ENCODE measurements at regions not wholly inside any gene's neighbourhood (a gene's known extent, or its start where the extent isn't known, plus 50 kb on each side); places are given as distances from the start of the nearest gene placed in this dataset.

DNA sequence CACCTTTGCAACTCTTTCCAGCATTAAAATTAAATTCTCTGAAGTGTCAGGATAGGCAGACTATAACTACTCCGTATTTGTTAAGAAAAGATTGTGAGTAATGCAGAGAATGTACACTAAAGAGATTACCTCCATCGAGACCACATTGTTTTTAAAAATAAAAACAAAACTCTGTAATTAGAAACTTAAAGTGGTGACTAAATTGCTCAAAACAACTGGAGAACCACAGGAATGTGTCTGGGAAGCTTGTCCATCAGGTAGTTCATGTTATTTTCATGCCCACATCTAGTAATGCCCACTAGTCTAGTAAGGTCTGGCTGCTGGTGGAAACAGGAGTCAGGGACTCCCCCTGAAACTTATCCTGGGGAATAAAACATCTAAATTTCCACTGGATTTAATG is 103.0 kb upstream of the FOXQ1 start:
- Histone ChIP-seq H3K9me3 (replicated peaks; ENCODE audit: insufficient read depth, low read length) (no peaks in the 10 kb centered on the region), H4K20me1 (ENCODE audit: insufficient read depth, low read length) (no peaks in the 10 kb centered on the region), H3F3A (ENCODE audit: insufficient read depth, low read length) (no peaks in the 10 kb centered on the region), H3K27me3 (replicated peaks; ENCODE audit: insufficient read depth, low read length) (no peaks in the 10 kb centered on the region), H3K79me2 (ENCODE audit: low read length) (no peaks in the 10 kb centered on the region), H3K36me3 (replicated peaks; ENCODE audit: insufficient read depth, low read length) (no peaks in the 10 kb centered on the region), H3K9me2 (replicated peaks; ENCODE audit: insufficient read depth, low read length) (no peaks in the 10 kb centered on the region), H3K4me1 (ENCODE audit: low read length) (no peaks in the 10 kb centered on the region), H3K27ac (ENCODE audit: low read length) (no peak overlapping the region), H3K4me3 (ENCODE audit: low read length) (no peak overlapping the region), H3K9ac (ENCODE audit: low read length) (no peak overlapping the region), H3K4me2 (ENCODE audit: low read depth, low read length) (no peak overlapping the region), H2AFZ (ENCODE audit: low read length) (no peak overlapping the region)
- no peak for DNase-seq
- TF ChIP-seq EZH2 (optimal IDR thresholded peaks at IDR 0.05; ENCODE audit: low read depth, low read length) (no peak), EZH2phosphoT487 (IDR thresholded peaks at IDR 0.05; ENCODE audit: low read length) (no peak)
- TF ChIP-seq, protein P1, sequence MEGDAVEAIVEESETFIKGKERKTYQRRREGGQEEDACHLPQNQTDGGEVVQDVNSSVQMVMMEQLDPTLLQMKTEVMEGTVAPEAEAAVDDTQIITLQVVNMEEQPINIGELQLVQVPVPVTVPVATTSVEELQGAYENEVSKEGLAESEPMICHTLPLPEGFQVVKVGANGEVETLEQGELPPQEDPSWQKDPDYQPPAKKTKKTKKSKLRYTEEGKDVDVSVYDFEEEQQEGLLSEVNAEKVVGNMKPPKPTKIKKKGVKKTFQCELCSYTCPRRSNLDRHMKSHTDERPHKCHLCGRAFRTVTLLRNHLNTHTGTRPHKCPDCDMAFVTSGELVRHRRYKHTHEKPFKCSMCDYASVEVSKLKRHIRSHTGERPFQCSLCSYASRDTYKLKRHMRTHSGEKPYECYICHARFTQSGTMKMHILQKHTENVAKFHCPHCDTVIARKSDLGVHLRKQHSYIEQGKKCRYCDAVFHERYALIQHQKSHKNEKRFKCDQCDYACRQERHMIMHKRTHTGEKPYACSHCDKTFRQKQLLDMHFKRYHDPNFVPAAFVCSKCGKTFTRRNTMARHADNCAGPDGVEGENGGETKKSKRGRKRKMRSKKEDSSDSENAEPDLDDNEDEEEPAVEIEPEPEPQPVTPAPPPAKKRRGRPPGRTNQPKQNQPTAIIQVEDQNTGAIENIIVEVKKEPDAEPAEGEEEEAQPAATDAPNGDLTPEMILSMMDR (IDR thresholded peaks at IDR 0.05; ENCODE audit: low read length): no peak

DNA sequence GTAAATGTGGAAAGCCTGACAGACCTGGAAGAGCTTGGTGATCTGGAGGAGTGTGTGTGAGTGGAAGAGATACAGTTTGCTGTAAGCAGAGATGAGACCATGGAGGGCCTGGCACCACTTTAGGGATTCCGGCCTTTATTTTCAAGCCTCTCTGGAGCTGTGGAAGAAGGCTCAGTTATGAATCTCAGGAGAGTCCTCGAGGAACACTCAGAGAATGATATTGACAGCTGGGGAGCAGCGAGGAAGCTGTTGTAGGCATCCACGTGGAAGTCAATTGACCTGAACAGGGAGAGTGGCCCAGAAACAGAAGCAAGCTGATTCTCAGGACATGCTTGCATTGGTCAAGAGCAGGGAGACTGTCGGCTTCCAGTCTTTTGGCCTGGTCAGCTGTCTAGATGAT is 108.4 kb upstream of the FOXQ1 start:
- no peaks in the 10 kb centered on the region for H3K27me3 ChIP-seq (replicated peaks; ENCODE audit: insufficient read depth, low read length)
- no peaks in the 10 kb centered on the region for H3F3A ChIP-seq (ENCODE audit: insufficient read depth, low read length)
- H3K9me3 ChIP-seq (replicated peaks; ENCODE audit: insufficient read depth, low read length): no peaks in the 10 kb centered on the region
- H3K9ac ChIP-seq (ENCODE audit: low read length): no peak overlapping the region
- H3K4me1 ChIP-seq (ENCODE audit: low read length): no peaks in the 10 kb centered on the region
- no peak overlapping the region for H3K4me3 ChIP-seq (ENCODE audit: low read length)
- H4K20me1 ChIP-seq (ENCODE audit: insufficient read depth, low read length): no peaks in the 10 kb centered on the region
- H3K4me2 ChIP-seq (ENCODE audit: low read depth, low read length): no peak overlapping the region
- DNase-seq: no peak
- no peaks in the 10 kb centered on the region for H3K36me3 ChIP-seq (replicated peaks; ENCODE audit: insufficient read depth, low read length)
- no peaks in the 10 kb centered on the region for H3K79me2 ChIP-seq (ENCODE audit: low read length)
- H2AFZ ChIP-seq (ENCODE audit: low read length): no peak overlapping the region
- H3K9me2 ChIP-seq (replicated peaks; ENCODE audit: insufficient read depth, low read length): no peaks in the 10 kb centered on the region
- TF ChIP-seq, protein P1 (IDR thresholded peaks at IDR 0.05; ENCODE audit: low read length): no peak
- TF ChIP-seq EZH2 (optimal IDR thresholded peaks at IDR 0.05; ENCODE audit: low read depth, low read length) (no peak), EZH2phosphoT487 (IDR thresholded peaks at IDR 0.05; ENCODE audit: low read length) (no peak)
- no peak overlapping the region for H3K27ac ChIP-seq (ENCODE audit: low read length)

DNA sequence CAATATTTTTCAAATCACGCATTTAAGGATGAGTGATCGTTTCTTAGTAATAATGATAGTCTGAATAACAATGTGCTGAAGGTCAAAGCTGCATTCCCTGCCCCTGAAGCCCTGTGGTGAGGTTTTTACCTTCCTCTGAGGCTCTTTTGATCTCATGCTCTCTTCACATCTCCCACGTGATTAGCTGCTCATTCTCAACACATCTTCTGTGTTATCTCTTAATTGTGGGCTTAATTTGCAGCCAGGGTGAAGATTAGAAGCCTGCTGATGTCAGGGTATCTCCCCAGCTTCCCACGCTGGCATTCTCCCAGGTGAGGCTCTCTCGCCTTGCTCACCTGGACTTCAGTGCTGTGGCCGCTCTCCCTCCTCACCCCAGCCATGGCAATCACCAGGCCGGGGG is 109.7 kb upstream of the FOXQ1 start:
- no peaks in the 10 kb centered on the region for H3K4me1 ChIP-seq (ENCODE audit: low read length)
- H3K4me3 ChIP-seq (ENCODE audit: low read length): no peak overlapping the region
- DNase-seq: no peak
- no peaks in the 10 kb centered on the region for H3K9me2 ChIP-seq (replicated peaks; ENCODE audit: insufficient read depth, low read length)
- H3K9ac ChIP-seq (ENCODE audit: low read length): no peak overlapping the region
- no peaks in the 10 kb centered on the region for H3K27me3 ChIP-seq (replicated peaks; ENCODE audit: insufficient read depth, low read length)
- no peak overlapping the region for H3K27ac ChIP-seq (ENCODE audit: low read length)
- TF ChIP-seq EZH2 (optimal IDR thresholded peaks at IDR 0.05; ENCODE audit: low read depth, low read length): no peak
- no peak for TF ChIP-seq EZH2phosphoT487 (IDR thresholded peaks at IDR 0.05; ENCODE audit: low read length)
- TF ChIP-seq, protein P1 (IDR thresholded peaks at IDR 0.05; ENCODE audit: low read length): no peak
- H3K36me3 ChIP-seq (replicated peaks; ENCODE audit: insufficient read depth, low read length): no peaks in the 10 kb centered on the region
- H3K9me3 ChIP-seq (replicated peaks; ENCODE audit: insufficient read depth, low read length): no peaks in the 10 kb centered on the region
- no peaks in the 10 kb centered on the region for H3K79me2 ChIP-seq (ENCODE audit: low read length)
- no peak overlapping the region for H3K4me2 ChIP-seq (ENCODE audit: low read depth, low read length)
- no peaks in the 10 kb centered on the region for H4K20me1 ChIP-seq (ENCODE audit: insufficient read depth, low read length)
- no peak overlapping the region for H2AFZ ChIP-seq (ENCODE audit: low read length)
- H3F3A ChIP-seq (ENCODE audit: insufficient read depth, low read length): no peaks in the 10 kb centered on the region

Data from MM.1S (cell line).